Pancreas (tissue), 10 donors: ENCODE measurements at regions not wholly inside any gene's neighbourhood (a gene's known extent, or its start where the extent isn't known, plus 50 kb on each side); places are given as distances from the start of the nearest gene placed in this dataset.

Experiments used
- ATAC-seq, 4 donors: fragments of 200-7000 bp; cut with Tn5 transposase; one replicate each; pipeline versions ENCODE4 v1.8.0 to v1.9.1; 2020; ENCODE audit warnings: mild to moderate bottlenecking in 4 of 4, moderate library complexity in 4 of 4
- DNase-seq, 6 donors: peaks; one replicate each; pipeline ENCODE4 v3.0.0-alpha.2; 2020
- FAIRE-seq: peaks from 2 replicates; lab custom pipeline; 2012; peaks lifted over from hg19 to GRCh38; lab: Jason Lieb, UNC
- H3K27ac ChIP-seq, 4 donors: fragments of 200-600 bp; sonication (generic); 1 replicate in 3 of 4; 2 replicates in 1 of 4; pipeline versions ENCODE4 v1.5.0 to v1.8.0; 2020
- H3K27me3 ChIP-seq, 4 donors: fragments of 200-600 bp; one replicate each; pipeline ENCODE4 v1.8.0; 2021
- H3K36me3 ChIP-seq, 3 donors: fragments of 200-600 bp; sonication (generic) in 1 of 3; one replicate each; pipeline versions ENCODE4 v1.5.0 to v1.8.0; 2020 to 2021
- H3K4me1 ChIP-seq, 3 donors: fragments of 200-600 bp; one replicate each; pipeline ENCODE4 v1.8.0; 2021
- H3K4me3 ChIP-seq, 4 donors: fragments of 200-600 bp; sonication (generic) in 2 of 4; one replicate each; pipeline versions ENCODE4 v1.5.0 to v1.8.0; 2020 to 2021
- H3K9me3 ChIP-seq, 4 donors: fragments of 200-600 bp; one replicate each; pipeline ENCODE4 v1.8.0; 2021
- WGBS, 2 donors: extraction: QIAGEN DNeasy Blood & Tissue Kit; methylation state at CpG; one replicate each; pipeline ENCODE4 v1.1.7; 2013; 5-methylcytosine and 5-hydroxymethylcytosine counted together
- intact Hi-C, 3 donors: fragments of 100-400 bp; cut with DNase I; formaldehyde crosslinking; loops; one replicate each; pipeline versions ENCODE4 v1.11.1 to v1.14.2; 2022
- TF ChIP-seq, protein P1 (sequence below), 4 donors: fragments of 200-600 bp; sonication (generic) in 3 of 4; IDR thresholded peaks; one replicate each; pipeline versions ENCODE4 v1.5.0 to v1.8.0; 2021; ENCODE audit warnings: antibody characterized with exemption in 4 of 4
- donor health status: healthy with polysubstance abuse.
- donor health status: DM: no; HTN: no; CAD: no; lungs with moderate emphysema.
- donor health status: DM: no; HTN: no; CAD: no.
- donor health status: control.
- donor health status: control.
- donor health status: Bipolar disorder and iron deficiency.
- donor health status: DM: yes; HTN: yes; CAD: no.
- donor health status: DM: no; HTN: no; CAD: no.
- donor health status: DM: no; HTN: no; CAD: no.
- donor health status: DM: yes; HTN: yes; CAD: no.

GRCh38 chrX:16403808-16404207 lies 236.5 kb downstream of the MAGEB17 start:
- no peak for FAIRE-seq
- TF ChIP-seq, protein P1, sequence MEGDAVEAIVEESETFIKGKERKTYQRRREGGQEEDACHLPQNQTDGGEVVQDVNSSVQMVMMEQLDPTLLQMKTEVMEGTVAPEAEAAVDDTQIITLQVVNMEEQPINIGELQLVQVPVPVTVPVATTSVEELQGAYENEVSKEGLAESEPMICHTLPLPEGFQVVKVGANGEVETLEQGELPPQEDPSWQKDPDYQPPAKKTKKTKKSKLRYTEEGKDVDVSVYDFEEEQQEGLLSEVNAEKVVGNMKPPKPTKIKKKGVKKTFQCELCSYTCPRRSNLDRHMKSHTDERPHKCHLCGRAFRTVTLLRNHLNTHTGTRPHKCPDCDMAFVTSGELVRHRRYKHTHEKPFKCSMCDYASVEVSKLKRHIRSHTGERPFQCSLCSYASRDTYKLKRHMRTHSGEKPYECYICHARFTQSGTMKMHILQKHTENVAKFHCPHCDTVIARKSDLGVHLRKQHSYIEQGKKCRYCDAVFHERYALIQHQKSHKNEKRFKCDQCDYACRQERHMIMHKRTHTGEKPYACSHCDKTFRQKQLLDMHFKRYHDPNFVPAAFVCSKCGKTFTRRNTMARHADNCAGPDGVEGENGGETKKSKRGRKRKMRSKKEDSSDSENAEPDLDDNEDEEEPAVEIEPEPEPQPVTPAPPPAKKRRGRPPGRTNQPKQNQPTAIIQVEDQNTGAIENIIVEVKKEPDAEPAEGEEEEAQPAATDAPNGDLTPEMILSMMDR (IDR thresholded peaks at IDR 0.05), result no peak
- intact Hi-C loops, result no loop called here

DNA sequence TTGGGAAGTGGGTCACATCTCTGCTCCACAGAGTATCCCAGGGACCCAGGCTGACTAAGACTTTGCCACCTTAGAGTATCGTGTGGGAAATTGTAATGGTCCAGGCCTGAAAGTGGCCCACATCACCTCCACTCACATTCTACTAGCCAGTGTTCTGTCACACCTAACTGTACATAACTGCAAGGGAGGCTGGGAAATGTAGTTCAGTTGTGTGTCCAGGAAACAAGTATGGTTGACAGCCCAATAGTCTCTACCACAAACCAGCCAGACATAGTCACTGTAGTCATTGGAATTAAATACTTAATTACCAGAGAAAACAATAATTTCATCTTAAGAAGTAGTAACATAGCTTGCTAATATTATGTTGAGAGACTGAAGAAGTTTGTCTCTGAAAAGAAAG lies 233.4 kb upstream of the S100G start:
- intact Hi-C loops, result no loop called here

More at GRCh38 chrX:16403808-16404207, 236.5 kb downstream of the MAGEB17 start:
- ATAC-seq (no peak), DNase-seq (no peak)
- Histone ChIP-seq H3K36me3 (no peaks in the 10 kb centered on the region), H3K4me1 (no peaks in the 10 kb centered on the region), H3K9me3 (no peaks in the 10 kb centered on the region), H3K27me3 (peaks cover 0 to 19% (median 0%) of the 10 kb centered on the region in 4 donors), H3K4me3 (no peak overlapping the region), H3K27ac (no peak overlapping the region)
- 42 to 51% methylated on average over 2 of the region's 2 CpGs for WGBS, 2 donors

GRCh38 chrX:16418650-16419049 lies 231.3 kb upstream of the S100G start:
- peaks cover 0 to 6% (median 0%) of the 10 kb centered on the region in 4 donors for H3K27me3 ChIP-seq
- FAIRE-seq (no peak), DNase-seq (no peak), ATAC-seq (no peak)
- no peaks in the 10 kb centered on the region for H3K9me3 ChIP-seq
- TF ChIP-seq, protein P1 (IDR thresholded peaks at IDR 0.05), result no peak
- no peaks in the 10 kb centered on the region for H3K4me1 ChIP-seq
- intact Hi-C loops, result no loop called here
- no peak overlapping the region for H3K27ac ChIP-seq
- no peak overlapping the region for H3K4me3 ChIP-seq
- no peaks in the 10 kb centered on the region for H3K36me3 ChIP-seq

More for the DNA sequence above, 233.4 kb upstream of the S100G start:
- ATAC-seq (no peak), FAIRE-seq (no peak), DNase-seq (no peak)
- H3K27ac ChIP-seq, result no peak overlapping the region
- 76 to 100% methylated on average over 1 of the region's 1 CpG for WGBS, 2 donors
- H3K9me3 ChIP-seq, result no peaks in the 10 kb centered on the region
- H3K4me1 ChIP-seq, result no peaks in the 10 kb centered on the region
- H3K36me3 ChIP-seq, result no peaks in the 10 kb centered on the region
- peaks cover 0 to 6% (median 0%) of the 10 kb centered on the region in 4 donors for H3K27me3 ChIP-seq
- no peak overlapping the region for H3K4me3 ChIP-seq
- TF ChIP-seq, protein P1 (IDR thresholded peaks at IDR 0.05), result no peak

GRCh38 chrX:16427668-16428067 lies 222.3 kb upstream of the S100G start:
- H3K36me3 ChIP-seq, result no peaks in the 10 kb centered on the region
- 87% methylated on average over 3 of the region's 3 CpGs for WGBS, 2 donors
- H3K9me3 ChIP-seq, result no peaks in the 10 kb centered on the region
- H3K4me3 ChIP-seq, result no peak overlapping the region
- no peaks in the 10 kb centered on the region for H3K27me3 ChIP-seq
- no peaks in the 10 kb centered on the region for H3K4me1 ChIP-seq
- FAIRE-seq (no peak), DNase-seq (no peak), ATAC-seq (no peak)
- intact Hi-C loops, result no loop called here
- TF ChIP-seq, protein P1 (IDR thresholded peaks at IDR 0.05), result no peak
- no peak overlapping the region for H3K27ac ChIP-seq

DNA sequence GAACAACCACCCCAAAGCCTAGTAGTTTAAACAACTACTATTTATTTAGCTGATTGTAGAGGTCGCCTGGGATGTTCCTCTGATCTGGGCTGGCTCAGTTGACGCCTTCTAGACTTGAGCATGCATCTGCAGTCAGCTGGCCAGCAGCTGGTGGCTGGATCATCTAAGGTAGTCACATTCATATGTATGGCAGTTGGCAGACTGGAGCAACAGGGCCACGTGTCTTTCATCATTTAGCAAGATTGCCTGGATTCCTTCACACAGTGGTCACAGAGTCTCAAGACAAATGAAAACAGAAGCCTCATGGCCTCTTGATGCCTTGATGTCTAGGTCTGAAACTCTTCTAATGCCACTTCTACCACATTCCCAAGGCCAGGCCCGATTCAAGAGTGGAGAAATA lies 220.6 kb upstream of the S100G start:
- 66 to 82% methylated on average over 4 of the region's 4 CpGs for WGBS, 2 donors
- Histone ChIP-seq H3K27ac (no peak overlapping the region), H3K27me3 (peaks cover 0 to 5% (median 0%) of the 10 kb centered on the region in 4 donors), H3K4me3 (no peak overlapping the region), H3K4me1 (no peaks in the 10 kb centered on the region), H3K9me3 (no peaks in the 10 kb centered on the region), H3K36me3 (no peaks in the 10 kb centered on the region)
- ATAC-seq (no peak), FAIRE-seq (no peak), DNase-seq (no peak)
- intact Hi-C loops, result no loop called here
- TF ChIP-seq, protein P1 (IDR thresholded peaks at IDR 0.05), result no peak
